Suprapubic skin (tissue), 3 donors: ENCODE measurements at regions not wholly inside any gene's neighbourhood (a gene's known extent, or its start where the extent isn't known, plus 50 kb on each side); places are given as distances from the start of the nearest gene placed in this dataset.

Experiments used
- EP300 ChIP-seq: sonication (generic); formaldehyde crosslinking; IDR thresholded peaks from one replicate; pipeline ENCODE4 v1.6.1; 2017; ENCODE audit warnings: antibody characterized with exemption
- TF ChIP-seq, protein P1 (sequence below), 2 donors: fragments of 200-600 bp in 1 of 2; fragments of 450-650 bp in 1 of 2; sonication (generic) in 1 of 2; IDR thresholded peaks; one replicate each; pipeline ENCODE4 v1.5.1; 2016 to 2019; ENCODE audit warnings: antibody characterized with exemption in 2 of 2, mild to moderate bottlenecking in 1 of 2, moderate library complexity in 1 of 2

DNA sequence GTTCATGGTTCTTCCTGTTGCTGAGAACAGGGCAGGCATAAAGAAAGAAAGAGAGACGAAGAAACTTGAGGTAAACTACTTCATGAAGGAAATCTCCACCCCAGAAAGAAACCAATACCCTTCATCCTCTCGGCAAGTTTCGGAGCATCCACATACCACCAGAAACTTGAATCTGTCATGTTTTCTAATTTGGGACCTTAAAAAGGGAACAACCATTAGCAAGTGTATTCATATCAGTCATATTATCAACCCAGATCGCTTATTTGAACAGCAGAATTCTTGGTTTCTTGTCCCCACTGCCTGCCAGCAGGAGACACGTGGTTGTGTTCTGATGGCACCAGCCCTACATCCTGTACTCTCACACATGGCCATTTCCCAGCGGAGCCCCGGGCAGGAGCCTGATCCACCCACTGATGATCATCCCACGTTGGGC is 53.2 kb upstream of the FZD7 start:
- TF ChIP-seq, protein P1, sequence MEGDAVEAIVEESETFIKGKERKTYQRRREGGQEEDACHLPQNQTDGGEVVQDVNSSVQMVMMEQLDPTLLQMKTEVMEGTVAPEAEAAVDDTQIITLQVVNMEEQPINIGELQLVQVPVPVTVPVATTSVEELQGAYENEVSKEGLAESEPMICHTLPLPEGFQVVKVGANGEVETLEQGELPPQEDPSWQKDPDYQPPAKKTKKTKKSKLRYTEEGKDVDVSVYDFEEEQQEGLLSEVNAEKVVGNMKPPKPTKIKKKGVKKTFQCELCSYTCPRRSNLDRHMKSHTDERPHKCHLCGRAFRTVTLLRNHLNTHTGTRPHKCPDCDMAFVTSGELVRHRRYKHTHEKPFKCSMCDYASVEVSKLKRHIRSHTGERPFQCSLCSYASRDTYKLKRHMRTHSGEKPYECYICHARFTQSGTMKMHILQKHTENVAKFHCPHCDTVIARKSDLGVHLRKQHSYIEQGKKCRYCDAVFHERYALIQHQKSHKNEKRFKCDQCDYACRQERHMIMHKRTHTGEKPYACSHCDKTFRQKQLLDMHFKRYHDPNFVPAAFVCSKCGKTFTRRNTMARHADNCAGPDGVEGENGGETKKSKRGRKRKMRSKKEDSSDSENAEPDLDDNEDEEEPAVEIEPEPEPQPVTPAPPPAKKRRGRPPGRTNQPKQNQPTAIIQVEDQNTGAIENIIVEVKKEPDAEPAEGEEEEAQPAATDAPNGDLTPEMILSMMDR (IDR thresholded peaks at IDR 0.05) = no peak
- no peak for TF ChIP-seq EP300
